ENCODE measurements at regions not wholly inside any gene's neighbourhood (a gene's known extent, or its start where the extent isn't known, plus 50 kb on each side); places are given as distances from the start of the nearest gene placed in this dataset.

- TF ChIP-seq CTCF (IDR thresholded peaks at IDR 0.05) (no peak), POLR2AphosphoS5 (IDR thresholded peaks at IDR 0.05) (no peak), POLR2A (IDR thresholded peaks at IDR 0.05) (no peak)
Observed at GRCh38 chr2:226526716-226527115, 272.9 kb downstream of the IRS1 start.
